ENCODE measurements at regions not wholly inside any gene's neighbourhood (a gene's known extent, or its start where the extent isn't known, plus 50 kb on each side); places are given as distances from the start of the nearest gene placed in this dataset.

- TF ChIP-seq POLR2A (IDR thresholded peaks at IDR 0.05; ENCODE audit: low read length): no peak
- TF ChIP-seq GATA1 (IDR thresholded peaks at IDR 0.05; ENCODE audit: low read depth, low read length): no peak
- no peak for DNase-seq
Measured at GRCh38 chr16:86740906-86741799, 162.8 kb downstream of the FOXL1 start.

GRCh38 chr16:86747761-86748160, 169.4 kb downstream of the FOXL1 start:
- DNase-seq: no peak
- TF ChIP-seq POLR2A (IDR thresholded peaks at IDR 0.05; ENCODE audit: low read length) (no peak), GATA1 (IDR thresholded peaks at IDR 0.05; ENCODE audit: low read depth, low read length) (no peak)

GRCh38 chr16:86748652-86749051, 170.3 kb downstream of the FOXL1 start:
- DNase-seq: no peak

GRCh38 chr16:86751076-86752030, 173.0 kb downstream of the FOXL1 start:
- no peak for DNase-seq
- no peak for TF ChIP-seq GATA1 (IDR thresholded peaks at IDR 0.05; ENCODE audit: low read depth, low read length)
- no peak for TF ChIP-seq POLR2A (IDR thresholded peaks at IDR 0.05; ENCODE audit: low read length)

More at GRCh38 chr16:86748652-86749051, 170.3 kb downstream of the FOXL1 start:
- TF ChIP-seq POLR2A (IDR thresholded peaks at IDR 0.05; ENCODE audit: low read length): no peak
- no peak for TF ChIP-seq GATA1 (IDR thresholded peaks at IDR 0.05; ENCODE audit: low read depth, low read length)

GRCh38 chr16:86752582-86753175, 174.3 kb downstream of the FOXL1 start:
- TF ChIP-seq GATA1 (IDR thresholded peaks at IDR 0.05; ENCODE audit: low read depth, low read length) (no peak), POLR2A (IDR thresholded peaks at IDR 0.05; ENCODE audit: low read length) (no peak)

GRCh38 chr16:86753399-86753798, 175.1 kb downstream of the FOXL1 start:
- TF ChIP-seq GATA1 (IDR thresholded peaks at IDR 0.05; ENCODE audit: low read depth, low read length) (no peak), POLR2A (IDR thresholded peaks at IDR 0.05; ENCODE audit: low read length) (no peak)
- DNase-seq: no peak

More at GRCh38 chr16:86752582-86753175, 174.3 kb downstream of the FOXL1 start:
- DNase-seq: no peak

GRCh38 chr16:86755571-86756006, 177.2 kb downstream of the FOXL1 start:
- DNase-seq: no peak
- TF ChIP-seq POLR2A (IDR thresholded peaks at IDR 0.05; ENCODE audit: low read length) (no peak), GATA1 (IDR thresholded peaks at IDR 0.05; ENCODE audit: low read depth, low read length) (no peak)

- DNase-seq: no peak
- TF ChIP-seq GATA1 (IDR thresholded peaks at IDR 0.05; ENCODE audit: low read depth, low read length) (no peak), POLR2A (IDR thresholded peaks at IDR 0.05; ENCODE audit: low read length) (no peak)
Measured at GRCh38 chr16:86756882-86757703, 178.7 kb downstream of the FOXL1 start.

- no peak for TF ChIP-seq POLR2A (IDR thresholded peaks at IDR 0.05; ENCODE audit: low read length)
- no peak for TF ChIP-seq GATA1 (IDR thresholded peaks at IDR 0.05; ENCODE audit: low read depth, low read length)
- no peak for DNase-seq
Measured at GRCh38 chr16:86757704-86758040, 179.3 kb downstream of the FOXL1 start.

GRCh38 chr16:86758932-86759331, 180.6 kb downstream of the FOXL1 start:
- no peak for TF ChIP-seq POLR2A (IDR thresholded peaks at IDR 0.05; ENCODE audit: low read length)
- TF ChIP-seq GATA1 (IDR thresholded peaks at IDR 0.05; ENCODE audit: low read depth, low read length): no peak
- DNase-seq: no peak

GRCh38 chr16:86761111-86762031, 183.0 kb downstream of the FOXL1 start:
- TF ChIP-seq GATA1 (IDR thresholded peaks at IDR 0.05; ENCODE audit: low read depth, low read length) (no peak), POLR2A (IDR thresholded peaks at IDR 0.05; ENCODE audit: low read length) (no peak)
- DNase-seq: peak; percentile 37 to 60

GRCh38 chr16:86762095-86762494, 183.7 kb downstream of the FOXL1 start:
- no peak for DNase-seq
- TF ChIP-seq GATA1 (IDR thresholded peaks at IDR 0.05; ENCODE audit: low read depth, low read length): no peak
- no peak for TF ChIP-seq POLR2A (IDR thresholded peaks at IDR 0.05; ENCODE audit: low read length)

All from erythroblast (primary cell).